ENCODE measurements at regions not wholly inside any gene's neighbourhood (a gene's known extent, or its start where the extent isn't known, plus 50 kb on each side); places are given as distances from the start of the nearest gene placed in this dataset.
"Not testable (repeated sequence)": the region's sequence is repeated elsewhere in the genome, so short reads cannot be mapped to it uniquely, and the experiment has no call there.

GRCh38 chr11:3513311-3513710, 128.5 kb downstream of the ART5 start:
- DNase-seq = not testable (repeated sequence)

- DNase-seq = not testable (repeated sequence)
Observed at GRCh38 chr11:3512751-3513150, 129.0 kb downstream of the ART5 start.

- DNase-seq = peak; percentile 48 to 61
Observed at GRCh38 chr11:3512133-3512703, 129.6 kb downstream of the ART5 start.

- DNase-seq = not testable (repeated sequence)
Observed at GRCh38 chr11:3511416-3512132, 130.2 kb downstream of the ART5 start.

DNA sequence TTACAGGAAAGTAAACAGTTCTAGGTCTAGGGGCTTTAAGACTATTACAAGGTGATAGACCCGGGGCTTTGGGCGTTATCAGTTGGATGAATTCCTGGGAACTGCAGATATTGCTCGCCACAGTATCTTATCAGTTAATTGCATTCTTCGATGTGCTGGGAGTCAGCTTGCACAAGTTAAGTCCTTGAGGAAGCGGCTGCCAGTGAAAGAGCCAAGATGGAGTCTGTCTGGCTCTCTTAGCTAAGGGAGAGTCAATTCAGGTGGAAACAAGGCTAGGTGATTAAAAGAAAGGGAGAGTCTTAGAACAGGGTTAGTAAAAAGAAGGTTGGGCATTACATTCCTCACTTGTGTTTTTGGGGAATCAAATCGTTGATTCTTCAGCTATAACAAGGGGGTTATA, 130.6 kb upstream of the ZNF195 start:
- not testable (repeated sequence) for DNase-seq

- not testable (repeated sequence) for DNase-seq
Observed at GRCh38 chr11:3499198-3499597, 120.3 kb upstream of the ZNF195 start.

DNA sequence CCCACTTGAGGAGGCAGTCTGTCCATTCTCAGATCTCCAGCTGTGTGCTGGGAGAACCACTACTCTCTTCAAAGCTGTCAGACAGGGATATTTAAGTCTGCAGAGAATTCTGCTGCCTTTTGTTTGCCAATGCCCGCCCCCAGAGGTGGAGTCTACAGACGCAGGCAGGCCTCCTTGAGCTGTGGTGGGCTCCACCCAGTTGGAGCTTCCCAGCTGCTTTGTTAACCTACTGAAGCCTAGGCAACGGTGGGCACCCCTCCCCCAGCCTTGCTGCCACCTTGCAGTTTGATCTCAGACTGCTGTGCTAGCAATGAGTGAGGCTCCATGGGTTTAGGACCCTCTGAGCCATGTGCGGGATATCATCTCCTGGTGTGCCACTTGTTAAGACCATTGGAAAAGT, 119.4 kb upstream of the ZNF195 start:
- DNase-seq = not testable (repeated sequence)

- not testable (repeated sequence) for DNase-seq
Observed at GRCh38 chr11:3493152-3493551, 114.2 kb upstream of the ZNF195 start.

GRCh38 chr11:3488003-3488402, 109.1 kb upstream of the ZNF195 start:
- not testable (repeated sequence) for DNase-seq

DNA sequence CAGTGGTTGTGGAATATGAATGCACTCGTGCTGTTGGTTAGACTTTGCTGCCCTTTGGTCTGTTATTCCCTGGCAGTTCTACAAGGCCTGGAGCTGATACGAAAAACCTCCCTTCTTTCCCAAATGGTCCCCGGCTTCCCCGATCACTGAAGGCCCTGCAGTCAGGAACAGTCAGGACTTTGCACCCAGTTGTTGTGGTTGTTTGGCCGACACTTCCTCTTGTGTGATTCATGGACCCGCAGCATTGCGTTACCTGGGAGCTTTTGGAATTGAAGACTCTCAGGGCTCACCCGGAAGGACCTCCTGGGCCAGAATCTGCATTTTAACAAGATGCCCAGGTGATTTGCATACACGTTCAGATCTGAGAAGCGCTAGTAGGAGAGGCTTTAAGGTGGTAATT, 106.8 kb upstream of the ZNF195 start:
- DNase-seq = not testable (repeated sequence)

- DNase-seq = not testable (repeated sequence)
Observed at GRCh38 chr11:3476937-3477885, 98.3 kb upstream of the ZNF195 start.

- DNase-seq = not testable (repeated sequence)
Observed at GRCh38 chr11:3476084-3476936, 97.4 kb upstream of the ZNF195 start.

GRCh38 chr11:3468963-3469362, 90.0 kb upstream of the ZNF195 start:
- not testable (repeated sequence) for DNase-seq

- not testable (repeated sequence) for DNase-seq
Observed at GRCh38 chr11:3467599-3467998, 88.7 kb upstream of the ZNF195 start.

DNA sequence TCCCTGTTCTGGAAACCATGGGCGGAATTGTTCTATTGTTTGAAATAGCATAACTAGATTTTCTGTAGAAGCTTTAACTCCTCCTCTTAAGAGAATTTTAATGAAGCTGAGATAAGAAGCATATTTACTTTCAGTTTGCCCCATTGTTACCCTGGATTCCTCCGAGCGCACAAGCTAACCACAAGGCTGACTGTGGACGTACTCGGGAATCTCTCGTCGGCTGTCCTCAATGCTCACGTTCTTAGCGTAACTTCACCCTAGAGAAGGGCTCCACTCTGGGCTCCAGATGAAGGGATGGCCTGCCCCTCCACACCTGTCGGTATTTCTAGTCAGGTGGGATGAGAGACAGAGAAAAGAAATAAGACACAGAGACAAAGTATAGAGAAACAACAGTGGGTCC, 76.7 kb upstream of the ZNF195 start:
- DNase-seq = not testable (repeated sequence)

DNA sequence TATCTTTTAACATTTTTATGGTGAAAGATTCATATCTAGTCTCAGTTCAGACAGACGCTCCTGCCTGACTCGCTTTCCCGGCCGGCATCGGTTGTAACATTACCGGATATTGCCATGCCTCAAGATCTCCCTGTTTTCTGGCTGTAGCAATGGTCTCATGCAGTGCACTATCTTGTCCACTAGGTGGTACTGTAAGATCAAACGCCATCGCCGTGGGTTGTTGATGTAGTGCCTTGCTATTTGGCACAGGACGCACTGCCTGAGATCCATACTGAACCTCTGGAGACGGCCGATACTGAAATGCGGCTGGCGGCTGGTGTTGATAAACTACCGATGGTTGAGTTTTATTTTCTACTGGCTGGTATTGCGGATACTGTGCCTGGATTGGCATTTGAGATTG, 75.9 kb upstream of the ZNF195 start:
- DNase-seq = peak; percentile 39 to 56

- DNase-seq = not testable (repeated sequence)
Observed at GRCh38 chr11:3453596-3454256, 74.8 kb upstream of the ZNF195 start.

- DNase-seq = not testable (repeated sequence)
Observed at GRCh38 chr11:3450822-3451221, 71.9 kb upstream of the ZNF195 start.

- not testable (repeated sequence) for DNase-seq
Observed at GRCh38 chr11:3445535-3445934, 66.6 kb upstream of the ZNF195 start.

- not testable (repeated sequence) for DNase-seq
Observed at GRCh38 chr11:3444420-3444744, 65.4 kb upstream of the ZNF195 start.

GRCh38 chr11:3443700-3444419, 64.9 kb upstream of the ZNF195 start:
- not testable (repeated sequence) for DNase-seq
